ENCODE measurements at regions not wholly inside any gene's neighbourhood (a gene's known extent, or its start where the extent isn't known, plus 50 kb on each side); places are given as distances from the start of the nearest gene placed in this dataset.

- Histone ChIP-seq H3K56ac (replicated peaks; ENCODE audit: insufficient read length, low read depth, low read length) (no peak overlapping the region), H3K27ac (ENCODE audit: low read depth, low read length) (no peak overlapping the region), H3K4me3 (ENCODE audit: extremely low read depth in 1 of 4, insufficient read depth in 2 of 4, low read depth in 3 of 4, low read length in 4 of 4) (no peak overlapping the region), H3K79me2 (ENCODE audit: control insufficient read depth in 1 of 2, insufficient read depth in 2 of 2, low read length in 2 of 2) (no peaks in the 10 kb centered on the region), H3K27me3 (replicated peaks in 1 of 4; ENCODE audit: control insufficient read depth in 3 of 4, extremely low read depth in 1 of 4, insufficient read depth in 3 of 4, low read length in 3 of 4) (no peaks in the 10 kb centered on the region), H3K14ac (ENCODE audit: insufficient read length) (no peak overlapping the region), H2BK20ac (ENCODE audit: low read length) (no peak overlapping the region), H2AK5ac (ENCODE audit: low read depth, low read length) (no peak overlapping the region), H3K4me1 (replicated peaks in 1 of 4; ENCODE audit: control insufficient read depth in 3 of 4, insufficient read depth in 4 of 4, low read length in 3 of 4) (peaks cover 0 to 5% (median under 1%) of the 10 kb centered on the region in 4 experiments; a peak in 2 of 7 replicates), H4K91ac (replicated peaks; ENCODE audit: insufficient read length, low read length) (no peak overlapping the region), H4K20me1 (replicated peaks in 1 of 2; ENCODE audit: control insufficient read depth in 1 of 2, insufficient read depth in 2 of 2, low read length in 2 of 2) (no peaks in the 10 kb centered on the region), H2BK5ac (ENCODE audit: low read depth, low read length) (no peak overlapping the region), H4K5ac (ENCODE audit: insufficient read length, low read depth, low read length) (no peak overlapping the region), H3K4ac (replicated peaks; ENCODE audit: insufficient read length, low read depth, low read length) (no peak overlapping the region), H4K8ac (ENCODE audit: extremely low read depth, insufficient read depth, low read length) (no peak overlapping the region), H3K23ac (ENCODE audit: insufficient read length) (no peak overlapping the region), H3K9ac (replicated peaks in 1 of 4; ENCODE audit: extremely low read depth in 1 of 4, low read depth in 3 of 4, low read length in 3 of 4) (no peak overlapping the region), H3K9me3 (ENCODE audit: insufficient read depth in 2 of 2, low read depth in 1 of 2, low read length in 1 of 2) (peaks cover 0 to 1% of the 10 kb centered on the region in 2 experiments; a peak in 2 of 4 replicates), H3K18ac (ENCODE audit: extremely low read depth, low read length) (no peak overlapping the region), H2BK120ac (replicated peaks; ENCODE audit: low read depth, low read length) (no peak overlapping the region), H3K36me3 (ENCODE audit: control insufficient read depth in 2 of 4, insufficient read depth in 4 of 4, low read length in 3 of 4) (no peaks in the 10 kb centered on the region), H3K79me1 (ENCODE audit: low read depth, low read length) (no peaks in the 10 kb centered on the region), H2AFZ (ENCODE audit: low read length) (no peak overlapping the region), H2BK12ac (ENCODE audit: low read depth, low read length) (no peak overlapping the region), H3K23me2 (ENCODE audit: low read depth, low read length) (no peaks in the 10 kb centered on the region), H2BK15ac (ENCODE audit: low read length) (no peak overlapping the region), H3K4me2 (ENCODE audit: insufficient read depth in 1 of 2, low read depth in 2 of 2, low read length in 2 of 2) (no peak overlapping the region)
- 97% methylated on average over 2 of the region's 2 CpGs; no CpG with 5 or more reads in 1 of the 2 experiments for WGBS, 2 experiments (ENCODE audit: extremely low coverage in 1 of 2, insufficient coverage in 1 of 2, insufficient read length in 1 of 2, insufficient replicate concordance in 2 of 2, low coverage in 1 of 2, low lambda C conversion rate in 2 of 2, missing lambda C conversion rate in 1 of 2)
- ChIA-PET CTCF (ENCODE audit: partially characterized antibody) (interaction anchor here (1.7 kb wide), 1 partner anchor 40 kb away, joined by 5 read pairs; no protein-coding TSS in a partner anchor), POLR2A (ENCODE audit: partially characterized antibody) (no interaction called here)
- no peak for FAIRE-seq
- no peak for DNase-seq (ENCODE audit: low read depth in 1 of 2, low spot score in 2 of 2)
- TF ChIP-seq KDM4A (IDR thresholded peaks at IDR 0.05; ENCODE audit: low read depth, low read length, severe bottlenecking) = no peak
- TF ChIP-seq NANOG (IDR thresholded peaks at IDR 0.05; ENCODE audit: insufficient read depth, low read depth, low read length, poor library complexity, severe bottlenecking) = no peak
Observed at GRCh38 chr2:65751408-65751807, 319.0 kb upstream of the SPRED2 start.
